GM23338 (cell line): ENCODE measurements at regions not wholly inside any gene's neighbourhood (a gene's known extent, or its start where the extent isn't known, plus 50 kb on each side); places are given as distances from the start of the nearest gene placed in this dataset.

Experiments
- ATAC-seq: fragments of 200-7000 bp; cut with Tn5 transposase; 3 replicates; pipeline ENCODE4 v1.9.1; 2020
- DNase-seq: peaks from one replicate; pipeline ENCODE4 v3.0.0-alpha.2; 2015; ENCODE audit warnings: low spot score
- H2AFZ ChIP-seq: fragments of 200-600 bp; sonication (generic); 2 replicates; pipeline ENCODE4 v1.8.0; 2016; ENCODE audit warnings: antibody characterized with exemption, mild to moderate bottlenecking, moderate library complexity
- H3F3A ChIP-seq: fragments of 200-600 bp; sonication (generic); replicated peaks from 2 replicates; pipeline ENCODE4 v1.8.0; 2017; ENCODE audit warnings: antibody characterized with exemption, mixed run types, low read depth
- H3K27ac ChIP-seq: fragments of 200-600 bp; sonication (generic); 2 replicates; pipeline ENCODE4 v1.6.1; 2016; ENCODE audit warnings: low read depth
- H3K27me3 ChIP-seq: fragments of 200-600 bp; sonication (generic); 2 replicates; pipeline ENCODE4 v1.8.0; 2016; ENCODE audit warnings: mild to moderate bottlenecking, mixed run types, moderate library complexity; ENCODE audit not compliant: insufficient read depth
- H3K36me3 ChIP-seq: fragments of 200-600 bp; sonication (generic); 2 replicates; pipeline ENCODE4 v1.8.0; 2016; ENCODE audit warnings: mild to moderate bottlenecking; ENCODE audit not compliant: insufficient read depth
- H3K4me1 ChIP-seq: fragments of 200-600 bp; sonication (generic); 2 replicates; pipeline ENCODE4 v1.8.0; 2016; ENCODE audit warnings: mild to moderate bottlenecking, moderate library complexity; ENCODE audit not compliant: insufficient read depth
- H3K4me2 ChIP-seq: fragments of 200-600 bp; sonication (generic); 2 replicates; pipeline ENCODE4 v1.7.1; 2017; ENCODE audit warnings: mixed run types
- H3K4me3 ChIP-seq: fragments of 200-600 bp; sonication (generic); 2 replicates; pipeline ENCODE4 v1.6.1; 2016; ENCODE audit warnings: mixed run types
- H3K79me2 ChIP-seq: fragments of 200-600 bp; sonication (generic); replicated peaks from 2 replicates; pipeline ENCODE4 v1.8.0; 2017; ENCODE audit warnings: mild to moderate bottlenecking; ENCODE audit not compliant: insufficient read depth
- H3K9me2 ChIP-seq: fragments of 200-600 bp; sonication (generic); 2 replicates; pipeline ENCODE4 v1.8.0; 2017; ENCODE audit not compliant: insufficient read depth
- H4K20me1 ChIP-seq: fragments of 200-600 bp; sonication (generic); replicated peaks from 2 replicates; pipeline ENCODE4 v1.8.0; 2017; ENCODE audit warnings: mild to moderate bottlenecking; ENCODE audit not compliant: insufficient read depth
- H3K27ac Mint-ChIP-seq: 2 replicates; pipeline ENCODE4 v1.8.0; 2020; ENCODE audit warnings: inconsistent platforms, mild to moderate bottlenecking, moderate library complexity, mixed read lengths
- H3K27me3 Mint-ChIP-seq: 3 replicates; pipeline ENCODE4 v1.8.0; 2022; ENCODE audit warnings: low read depth, mild to moderate bottlenecking, moderate library complexity, mixed read lengths, inconsistent platforms; ENCODE audit not compliant: insufficient read depth, poor library complexity
- H3K36me3 Mint-ChIP-seq: 3 replicates; pipeline ENCODE4 v1.8.0; 2021; ENCODE audit warnings: low read depth, mild to moderate bottlenecking, inconsistent platforms, moderate library complexity, mixed read lengths
- H3K4me1 Mint-ChIP-seq: 3 replicates; pipeline ENCODE4 v1.8.0; 2020; ENCODE audit warnings: mild to moderate bottlenecking, inconsistent platforms, mixed read lengths
- H3K4me3 Mint-ChIP-seq: 3 replicates; pipeline ENCODE4 v1.8.0; 2021; ENCODE audit warnings: moderate library complexity, mild to moderate bottlenecking, inconsistent platforms, mixed read lengths
- H3K9me3 Mint-ChIP-seq: 3 replicates; pipeline ENCODE4 v1.8.0; 2020; ENCODE audit warnings: moderate library complexity, mild to moderate bottlenecking, inconsistent platforms, mixed read lengths
- CREB1 ChIP-seq: fragments of 250-450 bp; sonication (Bioruptor Pico); IDR thresholded peaks from 2 replicates; pipeline ENCODE4 v1.5.0; 2020; ENCODE audit warnings: low read depth, mild to moderate bottlenecking, moderate library complexity
- CTCF ChIP-seq, 2 experiments: fragments of 200-600 bp in 1 of 2; sonication (generic) in 1 of 2; conservative IDR thresholded peaks; 2 replicates each; pipeline versions ENCODE4 v1.5.1 to v1.6.1; 2016 to 2017; ENCODE audit warnings: antibody characterized with exemption in 2 of 2, low read depth in 2 of 2, mild to moderate bottlenecking in 2 of 2, moderate library complexity in 1 of 2
- ETS1 ChIP-seq: IDR thresholded peaks from 2 replicates; pipeline ENCODE4 v1.6.1; 2016; ENCODE audit warnings: antibody characterized with exemption
- EZH2 ChIP-seq: fragments of 200-600 bp; sonication (generic); IDR thresholded peaks from one replicate; pipeline ENCODE4 v1.8.0; 2017; ENCODE audit warnings: antibody characterized with exemption, mild to moderate bottlenecking, low read depth; ENCODE audit not compliant: unreplicated experiment
- EZH2phosphoT487 ChIP-seq: fragments of 200-600 bp; sonication (generic); IDR thresholded peaks from one replicate; pipeline ENCODE4 v1.8.1; 2018; ENCODE audit warnings: antibody characterized with exemption; ENCODE audit not compliant: unreplicated experiment
- JUNB ChIP-seq: IDR thresholded peaks from one replicate; pipeline ENCODE4 v1.6.1; 2016; ENCODE audit warnings: antibody characterized with exemption; ENCODE audit not compliant: unreplicated experiment
- NANOG ChIP-seq: IDR thresholded peaks from 2 replicates; pipeline ENCODE4 v1.6.1; 2016; ENCODE audit warnings: antibody characterized with exemption, borderline replicate concordance
- POLR2AphosphoS5 ChIP-seq: IDR thresholded peaks from 2 replicates; pipeline ENCODE4 v1.6.1; 2016; ENCODE audit warnings: antibody characterized with exemption, low read depth
- REST ChIP-seq: IDR thresholded peaks from one replicate; pipeline ENCODE4 v1.6.1; 2018; ENCODE audit warnings: antibody characterized with exemption; ENCODE audit not compliant: unreplicated experiment
- STAT1 ChIP-seq: IDR thresholded peaks from one replicate; pipeline ENCODE4 v1.6.1; 2016; ENCODE audit warnings: antibody characterized with exemption; ENCODE audit not compliant: unreplicated experiment
- ZNF114 ChIP-seq: fragments of 250-450 bp; sonication (Bioruptor Pico); IDR thresholded peaks from 2 replicates; pipeline ENCODE4 v1.5.0; 2020; ENCODE audit warnings: mild to moderate bottlenecking, moderate library complexity
- ZNF331 ChIP-seq: fragments of 250-450 bp; sonication (Bioruptor Pico); IDR thresholded peaks from 2 replicates; pipeline ENCODE4 v1.5.0; 2020; ENCODE audit warnings: low read depth, mild to moderate bottlenecking, moderate library complexity
- ZNF462 ChIP-seq: fragments of 250-450 bp; sonication (Bioruptor Pico); IDR thresholded peaks from 2 replicates; pipeline ENCODE4 v1.5.0; 2020; ENCODE audit warnings: mild to moderate bottlenecking, moderate library complexity

- no peaks in the 10 kb centered on the region for H3K36me3 ChIP-seq
- Mint-ChIP-seq H3K9me3 (peaks cover 16% of the 10 kb centered on the region), H3K4me3 (no peak overlapping the region), H3K36me3 (peaks cover 16% of the 10 kb centered on the region; the same call in 2 of the 3 replicates), H3K4me1 (no peaks in the 10 kb centered on the region), H3K27ac (no peak overlapping the region), H3K27me3 (no peaks in the 10 kb centered on the region)
- no peaks in the 10 kb centered on the region for H4K20me1 ChIP-seq
- H3K4me3 ChIP-seq: no peak overlapping the region
- no peaks in the 10 kb centered on the region for H3F3A ChIP-seq
- H3K79me2 ChIP-seq: no peaks in the 10 kb centered on the region
- ATAC-seq (no peak), DNase-seq (no peak)
- H3K9me2 ChIP-seq: peaks cover 7% of the 10 kb centered on the region; the same call in 1 of the 2 replicates
- no peak overlapping the region for H3K27ac ChIP-seq
- H3K4me2 ChIP-seq: no peak overlapping the region
- TF ChIP-seq STAT1 (no peak), EZH2 (no peak), JUNB (no peak), EZH2phosphoT487 (no peak), ZNF114 (CRISPR knock-in tag) (no peak), ZNF331 (CRISPR knock-in tag) (no peak), ETS1 (no peak), CTCF (conservative IDR thresholded peaks at IDR 0.05; ENCODE audit: low read depth in 2 of 2) (no peak), NANOG (no peak), REST (no peak), POLR2AphosphoS5 (no peak), ZNF462 (CRISPR knock-in tag) (no peak), CREB1 (CRISPR knock-in tag) (no peak)
- no peak overlapping the region for H2AFZ ChIP-seq
- no peaks in the 10 kb centered on the region for H3K27me3 ChIP-seq
- no peaks in the 10 kb centered on the region for H3K4me1 ChIP-seq
Measured at GRCh38 chr4:36582198-36582597, 300.8 kb downstream of the DTHD1 start.
